ENCODE measurements at regions not wholly inside any gene's neighbourhood (a gene's known extent, or its start where the extent isn't known, plus 50 kb on each side); places are given as distances from the start of the nearest gene placed in this dataset.

- Histone ChIP-seq H3K4me3 (ENCODE audit: low read length in 3 of 3) (no peak overlapping the region), H3K9me3 (ENCODE audit: control insufficient read depth in 2 of 3, insufficient read depth in 1 of 3, low read length in 3 of 3) (no peaks in the 10 kb centered on the region), H3K27me3 (ENCODE audit: control insufficient read depth, insufficient read depth, low read length) (no peaks in the 10 kb centered on the region), H3K9ac (ENCODE audit: low read length in 3 of 3) (no peak overlapping the region), H3K36me3 (ENCODE audit: control insufficient read depth in 2 of 3, insufficient read depth in 3 of 3, low read length in 3 of 3) (no peaks in the 10 kb centered on the region), H3K27ac (ENCODE audit: low read depth in 2 of 2, low read length in 2 of 2) (no peak overlapping the region), H3K4me1 (ENCODE audit: control insufficient read depth in 2 of 3, insufficient read depth in 2 of 3, low read depth in 1 of 3, low read length in 3 of 3) (no peaks in the 10 kb centered on the region)
- DNase-seq (no peak), FAIRE-seq (no peak)
- no peak for TF ChIP-seq CTCF (IDR thresholded peaks at IDR 0.05; ENCODE audit: borderline replicate concordance, extremely low read depth, insufficient read depth)
- intact Hi-C loops (cut with DNase I), result no loop called here
Measured at GRCh38 chr1:215360031-215360430, 207.1 kb upstream of the KCTD3 start.

GRCh38 chr1:215360758-215361157 lies 206.3 kb upstream of the KCTD3 start:
- no peak for TF ChIP-seq CTCF (IDR thresholded peaks at IDR 0.05; ENCODE audit: borderline replicate concordance, extremely low read depth, insufficient read depth)
- Histone ChIP-seq H3K36me3 (ENCODE audit: control insufficient read depth in 2 of 3, insufficient read depth in 3 of 3, low read length in 3 of 3) (no peaks in the 10 kb centered on the region), H3K27ac (ENCODE audit: low read depth in 2 of 2, low read length in 2 of 2) (no peak overlapping the region), H3K4me1 (ENCODE audit: control insufficient read depth in 2 of 3, insufficient read depth in 2 of 3, low read depth in 1 of 3, low read length in 3 of 3) (no peaks in the 10 kb centered on the region), H3K9me3 (ENCODE audit: control insufficient read depth in 2 of 3, insufficient read depth in 1 of 3, low read length in 3 of 3) (no peaks in the 10 kb centered on the region), H3K9ac (ENCODE audit: low read length in 3 of 3) (no peak overlapping the region), H3K4me3 (ENCODE audit: low read length in 3 of 3) (no peak overlapping the region), H3K27me3 (ENCODE audit: control insufficient read depth, insufficient read depth, low read length) (no peaks in the 10 kb centered on the region)
- FAIRE-seq, result no peak
- DNase-seq, result no peak
- intact Hi-C loops (cut with DNase I), result no loop called here

GRCh38 chr1:215375381-215375780 lies 191.7 kb upstream of the KCTD3 start:
- FAIRE-seq (no peak), DNase-seq (no peak)
- H3K9ac ChIP-seq (ENCODE audit: low read length in 3 of 3), result no peak overlapping the region
- H3K4me1 ChIP-seq (ENCODE audit: control insufficient read depth in 2 of 3, insufficient read depth in 2 of 3, low read depth in 1 of 3, low read length in 3 of 3), result no peaks in the 10 kb centered on the region
- no peak overlapping the region for H3K27ac ChIP-seq (ENCODE audit: low read depth in 2 of 2, low read length in 2 of 2)
- H3K36me3 ChIP-seq (ENCODE audit: control insufficient read depth in 2 of 3, insufficient read depth in 3 of 3, low read length in 3 of 3), result no peaks in the 10 kb centered on the region
- H3K27me3 ChIP-seq (ENCODE audit: control insufficient read depth, insufficient read depth, low read length), result no peaks in the 10 kb centered on the region
- H3K9me3 ChIP-seq (ENCODE audit: control insufficient read depth in 2 of 3, insufficient read depth in 1 of 3, low read length in 3 of 3), result no peaks in the 10 kb centered on the region
- TF ChIP-seq CTCF (IDR thresholded peaks at IDR 0.05; ENCODE audit: borderline replicate concordance, extremely low read depth, insufficient read depth), result no peak
- H3K4me3 ChIP-seq (ENCODE audit: low read length in 3 of 3), result no peak overlapping the region
- intact Hi-C loops (cut with DNase I), result no loop called here

GRCh38 chr1:215376544-215377264 lies 190.4 kb upstream of the KCTD3 start:
- Histone ChIP-seq H3K9me3 (ENCODE audit: control insufficient read depth in 2 of 3, insufficient read depth in 1 of 3, low read length in 3 of 3) (no peaks in the 10 kb centered on the region), H3K36me3 (ENCODE audit: control insufficient read depth in 2 of 3, insufficient read depth in 3 of 3, low read length in 3 of 3) (no peaks in the 10 kb centered on the region), H3K9ac (ENCODE audit: low read length in 3 of 3) (no peak overlapping the region), H3K4me3 (ENCODE audit: low read length in 3 of 3) (no peak overlapping the region), H3K27me3 (ENCODE audit: control insufficient read depth, insufficient read depth, low read length) (no peaks in the 10 kb centered on the region), H3K27ac (ENCODE audit: low read depth in 2 of 2, low read length in 2 of 2) (no peak overlapping the region), H3K4me1 (ENCODE audit: control insufficient read depth in 2 of 3, insufficient read depth in 2 of 3, low read depth in 1 of 3, low read length in 3 of 3) (no peaks in the 10 kb centered on the region)
- FAIRE-seq, result no peak
- no peak for TF ChIP-seq CTCF (IDR thresholded peaks at IDR 0.05; ENCODE audit: borderline replicate concordance, extremely low read depth, insufficient read depth)
- no peak for DNase-seq
- intact Hi-C loops (cut with DNase I), result no loop called here

Data from kidney (tissue), 13 donors.